ENCODE measurements at regions not wholly inside any gene's neighbourhood (a gene's known extent, or its start where the extent isn't known, plus 50 kb on each side); places are given as distances from the start of the nearest gene placed in this dataset.
"Not testable (repeated sequence)": the region's sequence is repeated elsewhere in the genome, so short reads cannot be mapped to it uniquely, and the experiment has no call there.

GRCh38 chr6:105681061-105681460, 278.2 kb upstream of the PREP start:
- no peak for DNase-seq (ENCODE audit: low read depth in 4 of 4, low spot score in 3 of 4)

- DNase-seq (ENCODE audit: low read depth in 4 of 4, low spot score in 3 of 4): no peak
These were observed 277.2 kb upstream of the PREP start for GRCh38 chr6:105680131-105680530.

DNA sequence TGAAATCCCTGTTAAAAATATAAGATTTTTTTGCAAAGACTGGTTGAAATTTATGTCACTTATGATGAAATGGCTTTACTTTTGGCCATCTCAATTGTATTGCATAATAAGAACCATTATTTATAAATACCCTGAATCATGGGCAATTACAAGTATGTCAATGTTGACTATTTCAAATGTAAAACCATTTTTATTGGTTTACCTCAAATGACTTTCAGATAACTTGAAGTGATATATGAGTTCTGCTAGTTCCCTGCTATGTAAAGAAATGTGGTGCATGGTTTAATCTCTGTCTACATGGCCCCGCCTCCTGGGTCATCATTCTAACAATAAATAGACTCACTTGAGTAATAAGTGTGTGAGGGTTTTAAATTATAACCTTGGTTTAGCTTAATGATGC, 275.6 kb upstream of the PREP start:
- no peak for DNase-seq (ENCODE audit: low read depth in 4 of 4, low spot score in 3 of 4)

DNA sequence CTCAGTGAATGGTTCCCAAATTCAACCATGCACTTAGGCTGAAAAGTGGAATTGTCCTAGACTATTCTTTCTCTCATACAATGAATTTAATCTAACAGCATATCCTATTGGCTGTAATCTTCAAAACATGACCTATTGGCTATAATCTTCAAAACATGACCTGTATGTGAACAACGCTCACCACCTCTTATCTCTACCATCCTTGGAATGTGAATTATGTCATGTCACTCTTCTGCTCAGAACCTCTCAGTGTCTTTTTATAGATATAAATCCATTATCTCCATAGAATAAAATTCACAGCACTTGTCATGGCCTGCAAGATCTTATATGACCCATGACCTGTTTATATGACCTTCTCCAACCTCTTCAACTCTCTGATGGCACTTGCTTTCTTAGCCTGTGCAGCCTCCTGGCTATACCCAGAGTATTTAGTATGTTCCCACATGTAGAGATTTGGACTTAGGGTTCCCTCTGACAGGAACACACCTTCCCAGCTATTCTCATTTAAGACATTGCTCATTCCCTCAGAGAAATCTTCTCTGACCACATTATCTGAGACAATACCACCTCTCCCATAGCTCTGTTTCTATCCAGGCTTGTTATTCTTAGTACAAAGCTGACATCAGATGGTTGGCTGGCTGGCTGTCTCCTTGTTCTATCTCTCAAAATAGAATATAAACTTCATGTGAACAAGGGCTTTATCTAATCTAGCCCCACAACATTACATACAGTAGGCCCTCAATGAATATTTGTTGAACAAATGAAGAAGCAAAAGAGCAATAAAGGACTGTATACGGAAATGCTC, 275.0 kb upstream of the PREP start:
- DNase-seq (ENCODE audit: low read depth in 4 of 4, low spot score in 3 of 4): no peak

- DNase-seq (ENCODE audit: low read depth in 4 of 4, low spot score in 3 of 4): no peak
These were observed 274.0 kb upstream of the PREP start for GRCh38 chr6:105676857-105677256.

GRCh38 chr6:105675715-105676397, 273.0 kb upstream of the PREP start:
- no peak for DNase-seq (ENCODE audit: low read depth in 4 of 4, low spot score in 3 of 4)

- not testable (repeated sequence) for DNase-seq (ENCODE audit: low read depth in 4 of 4, low spot score in 3 of 4)
These were observed 270.1 kb upstream of the PREP start for GRCh38 chr6:105672856-105673538.

DNA sequence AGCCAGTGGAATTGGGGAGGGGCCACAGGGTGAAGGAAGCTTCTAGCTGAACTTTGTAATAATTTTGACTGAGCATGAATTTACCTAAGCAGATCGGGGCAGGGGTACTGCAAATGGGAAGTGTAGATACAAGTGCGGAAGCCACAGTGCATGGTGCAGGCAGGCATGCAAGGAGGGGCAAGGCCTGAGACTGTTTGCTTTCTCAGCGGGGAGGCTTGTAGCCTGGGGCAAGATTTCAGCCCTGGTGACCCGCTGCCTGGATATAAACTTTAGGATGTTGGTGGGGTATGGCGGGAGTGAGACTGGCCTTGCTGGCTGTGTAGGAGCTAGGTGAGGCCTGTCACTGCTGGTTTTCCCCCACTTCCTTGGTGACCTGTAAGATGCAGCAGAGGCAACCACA, 266.4 kb upstream of the PREP start:
- DNase-seq (ENCODE audit: low read depth in 4 of 4, low spot score in 3 of 4): no peak

GRCh38 chr6:105667056-105667455, 264.2 kb upstream of the PREP start:
- DNase-seq (ENCODE audit: low read depth in 4 of 4, low spot score in 3 of 4): no peak

DNA sequence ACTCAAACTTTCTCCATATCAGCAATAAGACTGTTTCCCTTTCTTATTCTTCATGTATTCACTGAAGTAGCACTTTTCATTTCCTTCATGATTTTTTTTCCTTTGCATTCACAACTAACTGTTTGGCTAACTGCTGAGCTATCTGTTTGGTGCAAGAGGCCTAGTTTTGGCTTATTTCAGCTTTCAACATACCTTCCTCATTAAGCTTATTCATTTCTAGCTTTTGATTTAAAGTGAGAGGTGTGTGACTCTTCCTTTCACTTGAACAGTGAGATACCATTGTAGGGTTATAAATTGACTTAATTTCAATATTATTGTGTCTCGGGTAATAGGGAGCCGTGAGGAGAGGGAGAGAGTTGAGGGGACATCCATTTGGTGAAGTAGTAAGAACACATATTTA, 262.0 kb upstream of the PREP start:
- DNase-seq (ENCODE audit: low read depth in 4 of 4, low spot score in 3 of 4): no peak

DNA sequence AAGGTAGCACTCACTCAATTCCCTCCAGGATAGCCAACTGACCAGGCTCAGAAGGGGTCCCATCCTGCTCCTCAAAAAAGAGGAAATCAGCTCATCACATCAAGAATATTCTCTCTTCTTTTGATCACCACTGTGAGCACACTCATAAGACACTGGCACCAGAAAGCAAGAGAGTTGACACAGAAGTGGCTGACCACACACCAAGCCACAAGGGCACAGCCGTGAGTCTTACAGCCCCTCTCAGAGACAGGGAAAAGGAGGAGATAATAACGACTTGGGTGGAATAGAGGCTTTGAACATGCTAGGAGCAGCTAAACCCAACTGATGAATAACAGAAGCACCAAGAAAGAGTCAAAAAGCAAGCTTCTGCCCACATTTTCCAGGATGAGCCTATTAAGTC, 249.1 kb upstream of the PREP start:
- no peak for DNase-seq (ENCODE audit: low read depth in 4 of 4, low spot score in 3 of 4)

DNA sequence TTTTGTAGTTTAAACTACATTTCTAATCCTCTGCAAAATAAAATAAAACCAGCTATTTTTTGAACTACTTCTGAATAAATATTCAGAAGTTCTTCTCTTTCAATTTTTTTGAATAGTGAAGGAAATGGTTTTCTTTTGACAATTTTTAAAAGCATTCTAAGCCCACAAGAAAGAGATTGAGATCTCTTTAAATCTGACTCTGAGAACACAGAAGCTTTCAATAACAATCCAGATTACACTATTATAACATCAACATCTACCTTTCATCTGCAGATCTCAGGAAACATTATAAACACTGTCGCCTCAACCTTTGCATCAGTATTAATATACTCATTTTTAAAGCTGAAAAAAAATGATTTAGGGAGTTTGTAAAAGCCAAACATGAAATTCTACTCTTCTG, 247.5 kb upstream of the PREP start:
- no peak for DNase-seq (ENCODE audit: low read depth in 4 of 4, low spot score in 3 of 4)

DNA sequence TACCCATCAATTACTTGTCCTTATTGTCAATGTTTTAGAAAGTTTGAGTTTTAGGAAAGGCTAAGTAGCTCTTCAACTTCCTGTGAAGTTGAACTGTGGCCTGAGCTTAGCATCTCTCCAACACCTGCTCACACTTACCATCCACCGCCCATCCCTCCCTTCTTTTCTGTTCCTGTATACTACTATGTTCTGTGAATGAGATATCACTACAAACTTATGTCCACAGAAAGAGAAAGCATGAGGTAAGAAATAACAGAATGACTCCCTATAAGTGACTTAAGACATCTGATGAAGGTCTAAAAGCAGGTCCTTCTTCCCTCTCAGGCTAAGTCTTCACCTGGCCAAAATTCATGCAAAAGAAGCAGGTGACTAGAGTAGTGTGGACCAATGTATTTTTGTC, 246.3 kb upstream of the PREP start:
- DNase-seq (ENCODE audit: low read depth in 4 of 4, low spot score in 3 of 4): no peak

GRCh38 chr6:105648276-105648675, 245.4 kb upstream of the PREP start:
- DNase-seq (ENCODE audit: low read depth in 4 of 4, low spot score in 3 of 4): no peak

GRCh38 chr6:105646391-105646867, 243.5 kb upstream of the PREP start:
- no peak for DNase-seq (ENCODE audit: low read depth in 4 of 4, low spot score in 3 of 4)

- DNase-seq (ENCODE audit: low read depth in 4 of 4, low spot score in 3 of 4): no peak
These were observed 243.1 kb upstream of the PREP start for GRCh38 chr6:105645958-105646357.

DNA sequence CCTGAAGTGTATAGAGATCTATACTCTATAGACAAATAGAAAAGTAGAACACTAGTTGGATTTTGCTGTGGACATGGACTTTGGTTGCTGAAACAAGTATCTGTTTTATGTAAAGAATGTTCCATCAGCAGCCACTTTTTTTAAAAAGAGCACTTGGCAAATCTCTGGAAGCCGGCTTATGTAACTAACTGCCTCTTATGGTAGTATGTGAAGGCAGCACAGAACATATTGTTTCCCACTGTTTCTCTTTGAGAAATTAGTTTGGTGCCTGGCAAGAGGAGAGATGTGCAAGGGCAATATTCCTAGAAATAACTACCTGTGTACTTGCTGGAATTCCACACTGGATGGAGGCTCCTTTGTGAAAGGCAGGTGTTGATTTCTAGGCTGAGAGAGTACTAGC, 242.3 kb upstream of the PREP start:
- DNase-seq (ENCODE audit: low read depth in 4 of 4, low spot score in 3 of 4): no peak

DNA sequence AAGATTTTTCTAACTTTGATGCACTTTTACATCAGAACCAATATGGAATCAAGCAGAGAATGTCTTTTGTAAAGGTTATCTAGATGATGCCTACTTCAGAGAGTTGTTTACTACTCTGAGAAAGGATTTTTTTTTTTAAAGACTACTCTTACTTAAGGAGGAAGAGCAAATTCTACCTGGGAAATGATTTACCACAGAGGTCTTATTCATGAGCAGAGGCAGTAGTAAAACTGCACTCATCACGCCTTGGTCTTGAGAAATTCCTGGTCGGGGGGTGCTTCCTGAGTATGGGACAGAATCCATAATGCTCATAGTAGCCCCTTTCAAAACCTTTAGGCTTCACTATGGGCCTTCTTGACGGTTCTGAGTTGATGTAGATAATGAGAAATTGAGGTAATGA, 241.8 kb upstream of the PREP start:
- no peak for DNase-seq (ENCODE audit: low read depth in 4 of 4, low spot score in 3 of 4)

DNA sequence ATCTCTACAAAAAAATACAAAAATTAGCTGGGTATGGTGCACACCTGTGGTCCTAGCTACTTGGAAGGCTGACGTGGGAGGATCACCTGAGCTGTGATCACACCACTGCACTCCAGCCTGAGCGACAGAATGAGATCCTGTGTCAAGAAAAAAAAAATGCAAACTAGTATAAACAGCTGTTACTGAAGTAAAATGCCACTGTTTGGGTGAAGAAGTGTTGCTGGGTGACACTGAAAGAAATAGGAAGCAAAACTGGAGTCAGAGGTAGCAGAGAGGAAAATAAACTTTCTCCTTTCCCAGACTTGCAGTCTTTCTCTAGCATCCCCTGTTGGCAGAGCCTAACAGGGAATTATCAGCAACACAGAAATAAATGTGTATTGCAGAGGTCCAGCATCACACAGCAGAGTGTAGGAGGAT, 241.2 kb upstream of the PREP start:
- DNase-seq (ENCODE audit: low read depth in 4 of 4, low spot score in 3 of 4): no peak

DNA sequence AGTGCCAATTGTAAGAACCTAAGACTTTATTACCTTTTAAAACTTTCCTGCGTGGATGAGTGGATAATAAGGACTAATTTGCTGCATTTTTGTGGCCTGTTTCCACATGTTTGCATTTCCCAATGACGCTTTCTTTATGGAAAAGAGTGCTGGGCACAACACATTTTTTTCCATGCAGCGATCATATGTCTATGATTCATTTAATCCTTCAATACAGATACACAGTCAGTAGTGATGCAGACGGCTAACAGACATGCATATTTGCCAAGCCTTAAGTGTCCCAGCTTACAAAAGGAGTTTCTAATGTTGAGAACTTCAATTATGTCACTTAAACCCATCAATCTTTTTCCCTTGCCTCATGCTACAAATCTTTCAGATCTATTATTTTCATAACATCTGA, 239.8 kb upstream of the PREP start:
- DNase-seq (ENCODE audit: low read depth in 4 of 4, low spot score in 3 of 4): no peak

- DNase-seq (ENCODE audit: low read depth in 4 of 4, low spot score in 3 of 4): no peak
These were observed 238.6 kb upstream of the PREP start for GRCh38 chr6:105641504-105641903.

GRCh38 chr6:105639124-105639523, 236.2 kb upstream of the PREP start:
- no peak for DNase-seq (ENCODE audit: low read depth in 4 of 4, low spot score in 3 of 4)
